ENCODE measurements at regions not wholly inside any gene's neighbourhood (a gene's known extent, or its start where the extent isn't known, plus 50 kb on each side); places are given as distances from the start of the nearest gene placed in this dataset.

- TF ChIP-seq CTCF (IDR thresholded peaks at IDR 0.05; ENCODE audit: control extremely low read depth, extremely low read depth, low read depth, missing control alignments) = no peak
- DNase-seq (ENCODE audit: extremely low spot score) = no peak
- POLR2A ChIA-PET = no interaction called here
- CTCF ChIA-PET = no interaction called here
Measured at GRCh38 chr4:107541511-107541910, 178.5 kb downstream of the PAPSS1 start.

- CTCF ChIA-PET = interaction anchor here (1.0 to 1.3 kb wide), 5 partner anchors 12 to 16 kb away, joined by 3 to 4 read pairs (median 3); no protein-coding TSS in a partner anchor
- TF ChIP-seq CTCF (IDR thresholded peaks at IDR 0.05; ENCODE audit: control extremely low read depth, extremely low read depth, low read depth, missing control alignments) = no peak
- DNase-seq (ENCODE audit: extremely low spot score) = no peak
- POLR2A ChIA-PET = no interaction called here
Measured at GRCh38 chr4:107531927-107532326, 188.1 kb downstream of the PAPSS1 start.

GRCh38 chr4:107520368-107520767 is 199.7 kb downstream of the PAPSS1 start:
- no peak for DNase-seq (ENCODE audit: extremely low spot score)
- POLR2A ChIA-PET = no interaction called here
- TF ChIP-seq CTCF (IDR thresholded peaks at IDR 0.05; ENCODE audit: control extremely low read depth, extremely low read depth, low read depth, missing control alignments) = no peak
- CTCF ChIA-PET = interaction anchor here (1.3 kb wide), 1 partner anchor 12 kb away, joined by 4 read pairs; no protein-coding TSS in a partner anchor

GRCh38 chr4:107519053-107519452 is 201.0 kb downstream of the PAPSS1 start:
- POLR2A ChIA-PET = no interaction called here

GRCh38 chr4:107518076-107518475 is 202.0 kb downstream of the PAPSS1 start:
- ChIA-PET CTCF (interaction anchor here (0.8 to 1.3 kb wide), 2 partner anchors 14 to 27 kb away, joined by 3 read pairs; no protein-coding TSS in a partner anchor), POLR2A (no interaction called here)
- no peak for DNase-seq (ENCODE audit: extremely low spot score)
- TF ChIP-seq CTCF (IDR thresholded peaks at IDR 0.05; ENCODE audit: control extremely low read depth, extremely low read depth, low read depth, missing control alignments) = no peak

More at GRCh38 chr4:107519053-107519452, 201.0 kb downstream of the PAPSS1 start:
- no peak for DNase-seq (ENCODE audit: extremely low spot score)
- TF ChIP-seq CTCF (IDR thresholded peaks at IDR 0.05; ENCODE audit: control extremely low read depth, extremely low read depth, low read depth, missing control alignments) = peak; percentile 12
- CTCF ChIA-PET = no interaction called here

GRCh38 chr4:107512549-107512948 is 207.5 kb downstream of the PAPSS1 start:
- ChIA-PET CTCF (no interaction called here), POLR2A (no interaction called here)
- TF ChIP-seq CTCF (IDR thresholded peaks at IDR 0.05; ENCODE audit: control extremely low read depth, extremely low read depth, low read depth, missing control alignments) = no peak
- DNase-seq (ENCODE audit: extremely low spot score) = no peak

- ChIA-PET POLR2A (no interaction called here), CTCF (no interaction called here)
- no peak for DNase-seq (ENCODE audit: extremely low spot score)
- no peak for TF ChIP-seq CTCF (IDR thresholded peaks at IDR 0.05; ENCODE audit: control extremely low read depth, extremely low read depth, low read depth, missing control alignments)
Measured at GRCh38 chr4:107509615-107510014, 210.4 kb downstream of the PAPSS1 start.
